ENCODE measurements at regions not wholly inside any gene's neighbourhood (a gene's known extent, or its start where the extent isn't known, plus 50 kb on each side); places are given as distances from the start of the nearest gene placed in this dataset.

DNA sequence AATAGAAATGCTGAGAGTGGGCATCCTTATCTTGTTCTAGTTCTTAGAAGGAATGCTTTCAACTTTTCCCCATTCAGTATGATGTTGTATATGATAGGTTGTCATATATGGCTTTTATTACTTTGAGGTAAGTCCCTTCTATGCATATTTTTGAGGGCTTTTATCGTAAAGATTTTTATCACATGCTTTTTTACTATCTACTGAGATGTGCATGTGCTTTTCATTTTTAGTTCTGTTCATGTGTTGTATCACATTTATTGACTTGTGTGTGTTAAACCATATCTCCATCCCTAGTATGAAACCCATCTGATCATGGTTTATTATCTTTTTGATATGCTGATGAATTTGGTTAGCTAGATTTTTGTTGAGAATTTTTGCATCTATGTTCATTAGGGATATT is 1008.8 kb downstream of the CNTNAP5 start (continued):
- TF ChIP-seq CREB1 (IDR thresholded peaks at IDR 0.05; ENCODE audit: low read depth), result no peak
- no peak for TF ChIP-seq ZBED1 (IDR thresholded peaks at IDR 0.05; ENCODE audit: borderline replicate concordance)
- TF ChIP-seq STAT3 (IDR thresholded peaks at IDR 0.05; ENCODE audit: low read depth, low read length), result no peak
- TF ChIP-seq, protein P1, sequence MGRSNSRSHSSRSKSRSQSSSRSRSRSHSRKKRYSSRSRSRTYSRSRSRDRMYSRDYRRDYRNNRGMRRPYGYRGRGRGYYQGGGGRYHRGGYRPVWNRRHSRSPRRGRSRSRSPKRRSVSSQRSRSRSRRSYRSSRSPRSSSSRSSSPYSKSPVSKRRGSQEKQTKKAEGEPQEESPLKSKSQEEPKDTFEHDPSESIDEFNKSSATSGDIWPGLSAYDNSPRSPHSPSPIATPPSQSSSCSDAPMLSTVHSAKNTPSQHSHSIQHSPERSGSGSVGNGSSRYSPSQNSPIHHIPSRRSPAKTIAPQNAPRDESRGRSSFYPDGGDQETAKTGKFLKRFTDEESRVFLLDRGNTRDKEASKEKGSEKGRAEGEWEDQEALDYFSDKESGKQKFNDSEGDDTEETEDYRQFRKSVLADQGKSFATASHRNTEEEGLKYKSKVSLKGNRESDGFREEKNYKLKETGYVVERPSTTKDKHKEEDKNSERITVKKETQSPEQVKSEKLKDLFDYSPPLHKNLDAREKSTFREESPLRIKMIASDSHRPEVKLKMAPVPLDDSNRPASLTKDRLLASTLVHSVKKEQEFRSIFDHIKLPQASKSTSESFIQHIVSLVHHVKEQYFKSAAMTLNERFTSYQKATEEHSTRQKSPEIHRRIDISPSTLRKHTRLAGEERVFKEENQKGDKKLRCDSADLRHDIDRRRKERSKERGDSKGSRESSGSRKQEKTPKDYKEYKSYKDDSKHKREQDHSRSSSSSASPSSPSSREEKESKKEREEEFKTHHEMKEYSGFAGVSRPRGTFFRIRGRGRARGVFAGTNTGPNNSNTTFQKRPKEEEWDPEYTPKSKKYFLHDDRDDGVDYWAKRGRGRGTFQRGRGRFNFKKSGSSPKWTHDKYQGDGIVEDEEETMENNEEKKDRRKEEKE (IDR thresholded peaks at IDR 0.05), result no peak
- no peak for TF ChIP-seq IRF4 (IDR thresholded peaks at IDR 0.05; ENCODE audit: low read depth, low read length)
- TF ChIP-seq GATAD2B (conservative IDR thresholded peaks at IDR 0.05; ENCODE audit: low read depth), result no peak
- no peak for TF ChIP-seq BACH1 (IDR thresholded peaks at IDR 0.05; ENCODE audit: borderline replicate concordance)

DNA sequence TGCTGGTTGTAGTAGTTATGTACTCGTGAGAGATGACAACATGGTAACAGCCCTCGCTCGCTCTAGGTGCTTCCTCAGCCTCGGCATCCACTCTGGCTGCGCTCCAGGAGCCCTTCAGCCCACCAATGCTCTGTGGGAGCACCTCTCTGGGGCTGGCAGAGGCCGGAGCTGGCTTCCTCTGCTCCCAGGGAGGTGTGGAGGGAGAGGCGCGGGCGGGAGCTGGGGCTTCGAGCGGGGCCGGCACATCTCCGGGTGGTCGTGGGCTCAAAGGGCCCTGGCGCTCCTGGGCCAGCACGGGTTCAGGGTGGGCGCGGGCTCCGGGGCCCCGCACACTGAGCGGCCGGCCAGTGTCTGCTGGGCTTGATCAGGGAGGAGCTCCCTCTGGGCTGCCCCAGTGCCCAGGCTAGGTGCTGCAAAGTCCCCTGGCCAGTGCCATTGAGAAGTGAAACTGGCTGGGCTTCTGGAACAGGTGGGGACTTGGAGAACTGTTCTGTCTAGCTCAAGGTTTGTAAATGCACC is 1012.1 kb downstream of the CNTNAP5 start:
- ChIA-PET POLR2A (no interaction called here), SMC1A (ENCODE audit: uncharacterized antibody, unreplicated experiment) (no interaction called here), CTCF (no interaction called here), RAD21 (ENCODE audit: unreplicated experiment) (no interaction called here)
- no peaks in the 10 kb centered on the region for H3K4me1 ChIP-seq (ENCODE audit: control insufficient read depth, insufficient read depth, low read length)
- no peaks in the 10 kb centered on the region for H3K36me3 ChIP-seq (ENCODE audit: control insufficient read depth in 2 of 2, insufficient read depth in 2 of 2, low read length in 1 of 2)
- no peak overlapping the region for H3K4me3 ChIP-seq
- intact Hi-C loops (cut with micrococcal nuclease; ENCODE audit: unreplicated experiment) (no loop called here), in situ Hi-C loops (cut with MboI) (no loop called here)
- no peak for TF ChIP-seq SIX5 (IDR thresholded peaks at IDR 0.05; ENCODE audit: low read depth, low read length, severe bottlenecking)
- no peak for TF ChIP-seq SMARCA5 (IDR thresholded peaks at IDR 0.05)
- no peak for TF ChIP-seq SREBF1 (IDR thresholded peaks at IDR 0.05; ENCODE audit: low read length)
- no peak for TF ChIP-seq HCFC1 (IDR thresholded peaks at IDR 0.05; ENCODE audit: low read length)
- TF ChIP-seq, protein P2, sequence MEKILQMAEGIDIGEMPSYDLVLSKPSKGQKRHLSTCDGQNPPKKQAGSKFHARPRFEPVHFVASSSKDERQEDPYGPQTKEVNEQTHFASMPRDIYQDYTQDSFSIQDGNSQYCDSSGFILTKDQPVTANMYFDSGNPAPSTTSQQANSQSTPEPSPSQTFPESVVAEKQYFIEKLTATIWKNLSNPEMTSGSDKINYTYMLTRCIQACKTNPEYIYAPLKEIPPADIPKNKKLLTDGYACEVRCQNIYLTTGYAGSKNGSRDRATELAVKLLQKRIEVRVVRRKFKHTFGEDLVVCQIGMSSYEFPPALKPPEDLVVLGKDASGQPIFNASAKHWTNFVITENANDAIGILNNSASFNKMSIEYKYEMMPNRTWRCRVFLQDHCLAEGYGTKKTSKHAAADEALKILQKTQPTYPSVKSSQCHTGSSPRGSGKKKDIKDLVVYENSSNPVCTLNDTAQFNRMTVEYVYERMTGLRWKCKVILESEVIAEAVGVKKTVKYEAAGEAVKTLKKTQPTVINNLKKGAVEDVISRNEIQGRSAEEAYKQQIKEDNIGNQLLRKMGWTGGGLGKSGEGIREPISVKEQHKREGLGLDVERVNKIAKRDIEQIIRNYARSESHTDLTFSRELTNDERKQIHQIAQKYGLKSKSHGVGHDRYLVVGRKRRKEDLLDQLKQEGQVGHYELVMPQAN (conservative IDR thresholded peaks at IDR 0.05), result no peak
- TF ChIP-seq, protein P3, sequence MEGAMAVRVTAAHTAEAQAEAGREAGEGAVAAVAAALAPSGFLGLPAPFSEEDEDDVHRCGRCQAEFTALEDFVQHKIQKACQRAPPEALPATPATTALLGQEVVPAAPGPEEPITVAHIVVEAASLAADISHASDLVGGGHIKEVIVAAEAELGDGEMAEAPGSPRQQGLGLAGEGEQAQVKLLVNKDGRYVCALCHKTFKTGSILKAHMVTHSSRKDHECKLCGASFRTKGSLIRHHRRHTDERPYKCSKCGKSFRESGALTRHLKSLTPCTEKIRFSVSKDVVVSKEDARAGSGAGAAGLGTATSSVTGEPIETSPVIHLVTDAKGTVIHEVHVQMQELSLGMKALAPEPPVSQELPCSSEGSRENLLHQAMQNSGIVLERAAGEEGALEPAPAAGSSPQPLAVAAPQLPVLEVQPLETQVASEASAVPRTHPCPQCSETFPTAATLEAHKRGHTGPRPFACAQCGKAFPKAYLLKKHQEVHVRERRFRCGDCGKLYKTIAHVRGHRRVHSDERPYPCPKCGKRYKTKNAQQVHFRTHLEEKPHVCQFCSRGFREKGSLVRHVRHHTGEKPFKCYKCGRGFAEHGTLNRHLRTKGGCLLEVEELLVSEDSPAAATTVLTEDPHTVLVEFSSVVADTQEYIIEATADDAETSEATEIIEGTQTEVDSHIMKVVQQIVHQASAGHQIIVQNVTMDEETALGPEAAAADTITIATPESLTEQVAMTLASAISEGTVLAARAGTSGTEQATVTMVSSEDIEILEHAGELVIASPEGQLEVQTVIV (IDR thresholded peaks at IDR 0.05; ENCODE audit: borderline replicate concordance, partially characterized antibody), result no peak
- no peak for TF ChIP-seq SMC3 (IDR thresholded peaks at IDR 0.05; ENCODE audit: borderline replicate concordance, low read length)
- no peak for TF ChIP-seq MYC (IDR thresholded peaks at IDR 0.05; ENCODE audit: insufficient read depth, insufficient read length, insufficient replicate concordance, low read length, severe bottlenecking)
- TF ChIP-seq, protein P4, sequence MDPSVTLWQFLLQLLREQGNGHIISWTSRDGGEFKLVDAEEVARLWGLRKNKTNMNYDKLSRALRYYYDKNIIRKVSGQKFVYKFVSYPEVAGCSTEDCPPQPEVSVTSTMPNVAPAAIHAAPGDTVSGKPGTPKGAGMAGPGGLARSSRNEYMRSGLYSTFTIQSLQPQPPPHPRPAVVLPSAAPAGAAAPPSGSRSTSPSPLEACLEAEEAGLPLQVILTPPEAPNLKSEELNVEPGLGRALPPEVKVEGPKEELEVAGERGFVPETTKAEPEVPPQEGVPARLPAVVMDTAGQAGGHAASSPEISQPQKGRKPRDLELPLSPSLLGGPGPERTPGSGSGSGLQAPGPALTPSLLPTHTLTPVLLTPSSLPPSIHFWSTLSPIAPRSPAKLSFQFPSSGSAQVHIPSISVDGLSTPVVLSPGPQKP (IDR thresholded peaks at IDR 0.05; ENCODE audit: low read depth, low read length), result no peak
- TF ChIP-seq RUNX3 (IDR thresholded peaks at IDR 0.05; ENCODE audit: low read length), result no peak
- no peaks in the 10 kb centered on the region for H4K20me1 ChIP-seq (ENCODE audit: control insufficient read depth, insufficient read depth)
- H3K4me2 ChIP-seq (ENCODE audit: control insufficient read depth, insufficient read depth), result no peak overlapping the region
- H3K9me3 ChIP-seq (replicated peaks; ENCODE audit: control insufficient read depth, insufficient read depth, low read length), result no peaks in the 10 kb centered on the region
- no peak overlapping the region for H3K27ac ChIP-seq (ENCODE audit: control insufficient read depth, insufficient read depth)
- ATAC-seq, result no peak
- no peak overlapping the region for H2AFZ ChIP-seq (ENCODE audit: control insufficient read depth, low read depth, low read length)
- no peak for FAIRE-seq
- BruUV-seq (replicated peaks), result no TSS peak
- no peak overlapping the region for H3K9ac ChIP-seq (ENCODE audit: control insufficient read depth, insufficient read depth, low read length)
- no peaks in the 10 kb centered on the region for H3K27me3 ChIP-seq (replicated peaks in 1 of 2; ENCODE audit: control insufficient read depth in 2 of 2, insufficient read depth in 2 of 2, low read length in 1 of 2)
- DNase-seq (ENCODE audit: low read depth, low spot score), result no peak
- WGBS (ENCODE audit: insufficient coverage, insufficient replicate concordance, low lambda C conversion rate, missing lambda C conversion rate), result 52% methylated on average over 22 of the region's 22 CpGs
- H3K79me2 ChIP-seq (ENCODE audit: control insufficient read depth, insufficient read depth, low read length), result no peaks in the 10 kb centered on the region

All from GM12878 (cell line).